ES-I3 (cell line): ENCODE measurements at regions not wholly inside any gene's neighbourhood (a gene's known extent, or its start where the extent isn't known, plus 50 kb on each side); places are given as distances from the start of the nearest gene placed in this dataset.

Source experiments
- H3K36me3 ChIP-seq: 2 replicates; pipeline ENCODE4 v1.6.1; 2013; ENCODE audit warnings: mild to moderate bottlenecking, low read length, control low read depth, moderate library complexity; ENCODE audit not compliant: insufficient read depth
- H3K4me1 ChIP-seq: 2 replicates; pipeline ENCODE4 v1.6.1; 2013; ENCODE audit warnings: mild to moderate bottlenecking, control low read depth, low read length; ENCODE audit not compliant: insufficient read depth
- H3K9ac ChIP-seq: 2 replicates; pipeline ENCODE4 v1.6.1; 2013; ENCODE audit warnings: low read depth, mild to moderate bottlenecking, low read length, moderate library complexity
- H3K9me3 ChIP-seq: 2 replicates; pipeline ENCODE4 v1.6.1; 2013; ENCODE audit warnings: mild to moderate bottlenecking, low read length, moderate library complexity; ENCODE audit not compliant: control insufficient read depth, insufficient read depth

DNA sequence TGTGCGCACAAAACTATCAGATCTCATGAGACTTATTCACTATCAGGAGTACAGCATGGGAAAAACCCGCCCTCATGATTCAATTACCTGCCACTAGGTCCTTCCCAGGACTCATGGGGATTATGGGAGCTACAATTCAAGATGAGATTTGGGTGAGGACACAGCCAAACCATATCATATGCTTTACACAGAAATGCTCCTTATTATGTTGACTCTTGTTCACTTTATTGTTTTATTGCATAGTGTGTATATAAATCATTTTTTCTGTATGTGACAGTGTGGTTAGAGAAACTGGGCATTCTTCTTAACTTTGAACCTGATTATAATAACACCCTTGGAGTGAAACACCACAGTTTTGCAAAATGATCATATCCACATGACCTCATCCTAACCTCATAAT, 212.8 kb upstream of the TNRC6C start:
- Histone ChIP-seq H3K9me3 (no peaks in the 10 kb centered on the region), H3K4me1 (0 out of 2 replicates have a peak, but pooled peaks cover 7% of the 10 kb centered on the region), H3K9ac (no peak overlapping the region)

DNA sequence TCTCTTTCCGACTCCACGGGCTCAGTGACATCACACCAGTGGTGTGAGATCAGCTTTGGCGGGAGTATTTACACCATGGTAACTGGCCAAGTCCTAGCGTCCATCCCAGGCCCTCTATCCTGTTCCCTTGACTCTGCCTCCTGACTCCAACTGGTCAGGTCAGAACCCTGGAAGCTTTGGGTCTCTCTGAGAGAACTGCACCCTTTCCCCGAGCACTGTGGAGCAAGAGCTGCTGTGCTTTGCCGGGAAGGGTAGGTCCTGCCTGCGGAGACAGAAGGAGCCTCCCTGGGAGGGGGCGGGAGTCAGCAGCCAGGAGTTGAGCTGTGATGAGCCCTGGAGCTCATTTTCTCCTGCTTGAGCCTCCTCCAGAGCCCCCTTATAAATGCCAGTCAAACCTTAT, 212.1 kb upstream of the TNRC6C start:
- H3K9me3 ChIP-seq = no peaks in the 10 kb centered on the region

More for the DNA sequence above, 212.8 kb upstream of the TNRC6C start:
- H3K36me3 ChIP-seq = no peaks in the 10 kb centered on the region; the same call in 1 of the 2 replicates

DNA sequence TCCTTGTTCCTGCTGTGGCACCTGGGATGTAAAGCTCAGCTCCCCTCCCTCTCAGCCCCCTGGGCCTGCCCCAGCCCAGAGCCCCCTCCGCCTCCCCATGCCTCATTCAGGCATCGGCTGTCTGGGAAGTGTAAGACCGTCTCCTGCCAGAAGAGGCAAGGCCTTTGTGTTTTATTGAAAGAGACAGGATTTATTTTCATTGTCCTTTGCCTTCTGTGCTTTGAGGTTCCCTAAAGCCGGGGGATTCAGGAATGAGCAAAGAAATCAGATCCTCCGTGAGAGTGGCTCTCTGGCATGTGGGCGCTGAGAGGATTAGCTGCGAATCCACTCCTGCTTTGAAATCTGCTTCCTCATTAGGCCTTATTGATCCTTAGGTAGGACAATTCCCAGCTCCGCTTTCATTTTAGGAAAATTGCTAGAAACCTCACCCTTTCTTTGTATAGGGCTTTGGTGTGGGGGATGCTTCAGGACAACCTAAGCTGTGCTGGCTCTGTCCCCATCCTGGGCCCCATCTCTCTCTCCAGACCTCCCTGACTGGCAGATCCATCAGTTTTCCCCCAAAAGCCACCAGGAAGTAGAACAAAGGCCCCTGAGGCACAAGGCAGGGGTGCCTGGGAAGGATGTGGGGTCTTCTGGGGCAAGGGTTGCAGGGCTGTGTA, 211.5 kb upstream of the TNRC6C start:
- Histone ChIP-seq H3K9me3 (no peaks in the 10 kb centered on the region), H3K4me1 (0 out of 2 replicates have a peak, but pooled peaks cover 7% of the 10 kb centered on the region), H3K9ac (no peak overlapping the region), H3K36me3 (no peaks in the 10 kb centered on the region)

More for the DNA sequence above, 212.1 kb upstream of the TNRC6C start:
- no peak overlapping the region for H3K9ac ChIP-seq
- 0 out of 2 replicates have a peak, but pooled peaks cover 7% of the 10 kb centered on the region for H3K4me1 ChIP-seq
- no peaks in the 10 kb centered on the region for H3K36me3 ChIP-seq

DNA sequence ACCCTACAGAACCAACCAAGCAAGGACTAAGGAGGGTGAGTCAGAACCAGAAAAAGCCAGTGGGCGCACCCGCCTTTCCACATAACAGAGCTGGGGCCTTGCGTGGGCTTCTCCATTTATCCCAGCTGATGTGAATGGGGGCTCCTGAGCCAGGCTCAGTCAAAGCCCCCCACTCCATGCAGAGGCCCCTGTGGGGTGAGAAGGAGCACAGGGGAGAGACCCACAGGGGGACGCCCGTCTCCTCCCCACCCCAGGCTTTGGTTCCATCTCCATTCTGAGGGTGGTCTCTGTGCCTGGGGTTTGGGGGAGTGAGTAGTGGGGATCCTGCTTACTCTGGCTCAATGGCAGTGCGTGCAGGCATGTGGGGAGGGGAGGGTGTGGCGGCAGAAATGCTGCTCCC, 210.1 kb upstream of the TNRC6C start:
- H3K4me1 ChIP-seq = 0 out of 2 replicates have a peak, but pooled peaks cover 7% of the 10 kb centered on the region
- H3K36me3 ChIP-seq = no peaks in the 10 kb centered on the region
- H3K9me3 ChIP-seq = no peaks in the 10 kb centered on the region
- no peak overlapping the region for H3K9ac ChIP-seq

DNA sequence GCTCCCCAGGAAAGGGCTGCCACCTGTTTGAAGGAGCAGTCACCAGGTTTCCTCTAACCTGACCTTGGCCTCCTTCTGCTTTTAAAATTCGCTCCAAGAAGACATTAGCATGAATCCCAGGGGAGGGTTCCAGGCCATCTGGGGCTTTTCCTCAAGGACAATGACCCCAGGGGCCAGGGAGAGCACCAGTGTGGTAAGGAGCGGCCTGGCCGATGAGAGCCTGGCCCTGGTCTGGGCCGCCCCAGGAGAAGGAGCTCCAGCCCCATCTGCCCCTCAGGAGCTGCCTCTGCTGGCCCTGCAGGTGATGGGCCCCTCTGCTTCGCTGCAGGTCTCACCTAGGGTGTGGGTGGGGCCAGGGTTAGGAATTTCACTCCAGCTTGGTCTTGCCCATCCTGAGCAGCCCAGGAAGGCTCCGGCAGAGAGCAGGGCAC, 209.2 kb upstream of the TNRC6C start:
- no peaks in the 10 kb centered on the region for H3K9me3 ChIP-seq
- H3K9ac ChIP-seq = no peak overlapping the region
- H3K36me3 ChIP-seq = no peaks in the 10 kb centered on the region
- 0 out of 2 replicates have a peak, but pooled peaks cover 7% of the 10 kb centered on the region for H3K4me1 ChIP-seq

DNA sequence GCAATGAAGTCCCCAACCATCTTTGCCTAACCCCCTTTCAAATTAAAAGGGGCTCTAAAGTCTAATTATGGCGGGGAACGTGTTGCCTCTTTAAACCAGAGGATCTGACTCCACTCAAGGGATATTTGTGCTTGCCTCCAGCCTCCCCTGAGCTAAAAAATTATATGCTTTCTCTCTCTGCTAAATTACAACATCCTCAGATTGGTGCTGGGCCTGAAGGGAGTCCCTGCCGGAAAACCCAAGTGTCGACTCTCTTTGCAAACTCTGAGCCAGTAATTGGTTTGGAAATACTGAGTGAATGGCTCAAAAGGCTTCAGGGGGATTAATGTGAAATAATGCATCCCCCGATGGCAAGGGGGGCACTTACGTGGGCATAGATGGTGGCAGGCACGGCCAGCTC, 208.5 kb upstream of the TNRC6C start:
- Histone ChIP-seq H3K36me3 (no peaks in the 10 kb centered on the region), H3K9ac (no peak overlapping the region), H3K4me1 (0 out of 2 replicates have a peak, but pooled peaks cover 7% of the 10 kb centered on the region), H3K9me3 (no peaks in the 10 kb centered on the region)

DNA sequence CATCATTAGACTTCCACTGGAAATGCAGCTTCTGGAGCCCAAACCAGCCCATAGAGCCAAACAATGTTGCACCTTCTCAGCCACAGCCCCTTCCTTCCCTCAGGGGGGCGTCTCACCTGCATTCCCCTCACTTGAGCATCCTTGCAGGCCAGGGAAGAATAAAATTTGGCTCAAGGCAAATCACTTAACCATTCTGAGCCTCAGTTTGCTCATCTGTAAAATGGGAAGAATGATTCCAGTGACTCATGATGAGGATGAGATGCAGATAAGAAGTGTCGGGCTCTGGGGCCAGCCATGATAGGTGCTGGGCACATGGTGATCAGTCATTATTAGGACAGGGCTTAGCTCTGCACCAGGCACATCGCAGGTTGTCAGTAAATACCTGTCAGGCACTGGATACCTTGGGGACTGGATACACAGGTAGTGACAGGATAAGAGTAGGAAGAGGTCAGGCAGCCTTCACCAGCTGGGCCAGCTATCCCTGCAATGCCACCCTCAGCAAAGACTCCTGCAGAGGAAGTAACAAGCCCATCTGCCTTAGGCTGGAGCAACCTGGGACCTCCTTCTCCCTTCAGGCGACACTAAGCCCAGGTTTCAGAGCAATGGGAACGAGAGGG, 208.0 kb upstream of the TNRC6C start:
- no peaks in the 10 kb centered on the region for H3K9me3 ChIP-seq
- no peak overlapping the region for H3K9ac ChIP-seq
- no peaks in the 10 kb centered on the region for H3K36me3 ChIP-seq
- H3K4me1 ChIP-seq = 0 out of 2 replicates have a peak, but pooled peaks cover 7% of the 10 kb centered on the region

DNA sequence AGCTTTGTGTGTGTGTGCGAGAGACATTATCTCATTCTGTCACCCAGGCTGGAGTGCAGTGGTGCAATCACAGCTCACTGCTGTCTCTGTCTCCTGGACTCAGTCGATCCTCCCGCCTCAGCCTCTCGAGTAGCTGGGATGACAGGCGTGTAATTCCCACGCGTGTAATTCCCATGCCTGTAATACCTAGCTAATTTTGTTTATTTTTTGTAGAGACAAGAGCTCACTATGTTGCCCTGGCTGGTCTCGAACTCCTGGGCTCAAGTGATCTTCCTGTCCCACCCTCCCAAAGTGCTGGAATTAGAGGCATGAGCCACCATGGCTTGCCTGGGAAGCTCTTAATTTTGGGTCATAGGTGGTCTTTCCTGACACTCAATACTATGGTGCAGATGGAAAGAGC, 205.3 kb upstream of the TNRC6C start:
- Histone ChIP-seq H3K36me3 (no peaks in the 10 kb centered on the region), H3K9me3 (no peaks in the 10 kb centered on the region), H3K9ac (no peak overlapping the region), H3K4me1 (no peaks in the 10 kb centered on the region)

DNA sequence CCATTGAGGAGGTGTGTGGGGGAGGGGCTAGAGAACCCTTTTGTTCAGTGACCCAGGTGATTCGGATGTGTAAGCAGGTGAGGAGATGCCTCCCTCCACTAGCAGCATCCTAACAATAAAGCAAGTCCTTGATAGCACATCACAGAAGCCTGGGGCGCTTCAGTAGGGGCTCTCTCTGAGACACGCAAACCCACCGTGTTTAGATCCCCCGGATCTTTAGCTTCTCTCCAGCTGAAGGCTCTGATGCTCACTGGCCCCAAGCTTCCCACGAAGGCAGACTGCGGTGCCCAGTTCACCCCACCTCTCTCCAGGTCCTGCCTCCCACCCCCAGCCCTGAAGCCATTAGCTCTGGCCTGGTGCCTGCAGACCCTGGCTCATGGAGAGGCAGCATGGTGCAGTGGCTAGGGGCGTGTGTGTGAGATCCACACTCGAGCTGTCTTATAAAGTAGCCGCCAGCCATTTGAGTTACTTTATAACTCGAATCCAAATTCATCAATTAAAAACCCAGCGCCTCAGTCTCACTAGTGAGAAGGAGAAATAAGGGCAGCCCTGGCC, 204.7 kb upstream of the TNRC6C start:
- H3K9me3 ChIP-seq = no peaks in the 10 kb centered on the region
- no peak overlapping the region for H3K9ac ChIP-seq
- no peaks in the 10 kb centered on the region for H3K36me3 ChIP-seq

DNA sequence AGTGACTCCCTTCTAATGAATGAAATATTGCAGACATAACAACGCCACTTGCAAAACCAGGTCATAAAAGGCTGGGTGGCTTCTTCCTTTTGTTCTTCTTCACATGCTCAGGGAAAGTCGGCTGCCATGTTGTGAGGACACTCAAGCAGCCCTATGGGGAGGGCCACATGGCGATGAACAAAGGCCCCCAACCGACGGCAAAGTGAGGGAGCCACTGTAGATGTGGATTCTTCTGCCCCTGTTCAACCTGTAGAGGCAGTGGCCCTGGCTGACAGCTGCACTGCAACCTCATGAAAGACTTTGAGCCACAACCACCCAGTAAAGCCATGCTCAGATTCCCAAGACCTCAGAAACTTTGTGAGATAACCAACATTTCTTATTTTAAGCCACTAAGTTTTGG, 203.5 kb upstream of the TNRC6C start:
- Histone ChIP-seq H3K36me3 (no peaks in the 10 kb centered on the region), H3K4me1 (no peaks in the 10 kb centered on the region), H3K9me3 (no peaks in the 10 kb centered on the region), H3K9ac (no peak overlapping the region)

More for the DNA sequence above, 204.7 kb upstream of the TNRC6C start:
- no peaks in the 10 kb centered on the region for H3K4me1 ChIP-seq

DNA sequence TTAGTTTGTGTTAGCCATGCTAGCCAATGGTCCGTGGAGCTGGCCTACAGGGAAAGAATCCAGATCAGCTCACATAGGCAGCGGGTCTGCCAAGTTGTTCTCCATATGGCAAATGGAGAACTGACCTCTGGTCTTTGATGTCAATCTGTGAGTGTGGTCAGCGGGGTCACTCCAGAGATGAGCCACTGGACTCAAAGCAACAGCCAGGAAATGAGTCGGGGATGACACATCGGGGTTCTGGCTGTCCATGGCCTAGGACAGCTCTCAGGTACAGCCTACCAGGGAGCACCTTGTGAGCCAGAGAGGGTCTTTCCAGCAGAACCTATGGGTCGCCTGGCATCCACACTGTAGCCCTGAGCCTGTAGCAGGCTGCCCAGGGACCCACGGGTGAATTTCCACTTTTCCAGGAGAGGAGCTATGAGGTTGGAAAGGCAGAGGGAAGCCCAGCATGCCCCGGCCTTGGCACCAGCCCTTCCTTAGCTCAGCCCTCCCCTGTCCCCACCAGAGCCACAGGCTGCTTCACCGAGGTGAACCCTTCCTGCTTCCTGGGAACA, 203.0 kb upstream of the TNRC6C start:
- H3K36me3 ChIP-seq = no peaks in the 10 kb centered on the region
- H3K4me1 ChIP-seq = no peaks in the 10 kb centered on the region
- H3K9ac ChIP-seq = no peak overlapping the region
- H3K9me3 ChIP-seq = no peaks in the 10 kb centered on the region

DNA sequence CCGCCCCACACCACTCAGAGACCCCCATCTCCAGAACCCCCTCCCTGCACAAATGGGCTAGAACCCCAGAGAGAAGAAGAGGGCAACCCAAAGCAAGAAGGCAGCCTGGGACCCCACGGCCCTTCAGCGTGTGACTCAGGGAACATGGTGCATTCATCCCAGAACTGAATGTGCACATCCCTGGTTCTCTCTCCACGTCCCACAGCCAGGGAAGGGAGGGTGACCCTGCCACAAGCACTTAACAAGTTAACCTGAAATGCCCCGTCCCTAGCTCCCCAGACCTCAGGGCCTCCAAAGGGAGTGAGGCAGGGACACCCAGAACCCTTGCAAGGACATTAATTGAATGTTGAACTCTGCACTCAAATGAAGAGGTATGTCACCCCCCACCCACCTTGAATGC, 202.5 kb upstream of the TNRC6C start:
- H3K9ac ChIP-seq = no peak overlapping the region
- no peaks in the 10 kb centered on the region for H3K4me1 ChIP-seq
- no peaks in the 10 kb centered on the region for H3K9me3 ChIP-seq
- H3K36me3 ChIP-seq = no peaks in the 10 kb centered on the region

DNA sequence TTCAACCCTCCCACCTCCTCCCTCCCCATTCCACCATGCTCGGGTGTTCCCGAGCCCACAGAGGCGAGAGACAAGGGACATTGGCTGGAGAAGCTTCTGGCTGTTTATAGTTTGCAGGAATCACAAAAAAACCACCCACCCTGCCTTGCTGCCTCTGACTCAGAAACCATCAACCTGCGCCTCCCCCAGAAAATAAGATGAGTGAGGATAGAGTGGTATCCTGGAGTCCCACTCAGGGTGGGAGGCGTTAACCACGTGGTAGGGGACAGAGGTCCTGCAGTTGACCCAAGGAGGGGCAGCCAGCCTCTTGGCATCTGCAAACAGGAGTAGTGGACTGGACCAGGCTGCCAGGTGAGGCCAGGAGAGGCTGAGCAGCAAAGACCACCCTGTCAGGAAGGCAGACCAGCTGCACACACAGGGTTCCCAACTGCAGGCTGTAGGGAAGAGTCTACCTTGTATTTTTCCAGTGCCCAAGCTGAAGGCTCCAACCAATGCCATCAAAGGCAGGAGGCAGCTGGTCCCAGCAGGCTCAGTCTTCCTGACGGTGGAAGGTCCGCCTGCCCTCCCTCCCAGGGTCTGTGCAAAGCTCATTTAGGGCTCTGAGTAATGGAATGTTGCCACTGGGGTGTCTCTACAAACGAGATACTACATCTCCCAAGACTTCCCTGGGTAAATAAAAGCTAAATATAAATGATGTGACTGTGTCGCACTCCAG, 201.5 kb upstream of the TNRC6C start:
- Histone ChIP-seq H3K9me3 (no peaks in the 10 kb centered on the region), H3K9ac (no peak overlapping the region), H3K4me1 (no peaks in the 10 kb centered on the region), H3K36me3 (no peaks in the 10 kb centered on the region)

DNA sequence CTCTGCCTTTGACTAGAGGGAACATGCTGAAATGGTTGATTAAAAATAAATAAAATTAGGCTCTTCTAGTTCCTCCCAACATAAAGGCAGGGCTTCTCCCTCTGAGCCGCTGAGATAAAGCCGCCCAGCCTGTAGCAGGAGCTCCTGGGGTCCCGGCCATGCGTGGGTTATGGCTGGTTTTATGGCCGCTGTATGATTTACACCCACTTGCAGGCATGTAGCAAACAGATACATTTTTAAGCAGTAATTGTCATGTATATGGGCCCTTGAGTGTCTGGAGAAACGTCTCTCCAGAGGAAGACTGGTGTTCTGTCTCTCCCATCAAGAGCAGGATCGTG, 201.0 kb upstream of the TNRC6C start:
- Histone ChIP-seq H3K9ac (no peak overlapping the region), H3K36me3 (no peaks in the 10 kb centered on the region), H3K4me1 (no peaks in the 10 kb centered on the region), H3K9me3 (no peaks in the 10 kb centered on the region)
